Coronary artery (tissue), 2 donors: ENCODE measurements at regions not wholly inside any gene's neighbourhood (a gene's known extent, or its start where the extent isn't known, plus 50 kb on each side); places are given as distances from the start of the nearest gene placed in this dataset.

Experiments
- DNase-seq: peaks from one replicate; pipeline ENCODE4 v3.0.0-alpha.2; 2017; ENCODE audit warnings: low spot score
- H3K27ac ChIP-seq, 2 donors: fragments of 200-600 bp; sonication (generic); one replicate each; pipeline ENCODE4 v1.5.1; 2016 to 2019
- H3K4me3 ChIP-seq: fragments of 200-600 bp; sonication (generic); 2 replicates; pipeline ENCODE4 v1.5.1; 2016; ENCODE audit warnings: mild to moderate bottlenecking, moderate library complexity
- TF ChIP-seq, protein P1 (sequence below): fragments of 200-600 bp; sonication (generic); IDR thresholded peaks from one replicate; pipeline ENCODE4 v1.5.1; 2019; ENCODE audit warnings: antibody characterized with exemption

DNA sequence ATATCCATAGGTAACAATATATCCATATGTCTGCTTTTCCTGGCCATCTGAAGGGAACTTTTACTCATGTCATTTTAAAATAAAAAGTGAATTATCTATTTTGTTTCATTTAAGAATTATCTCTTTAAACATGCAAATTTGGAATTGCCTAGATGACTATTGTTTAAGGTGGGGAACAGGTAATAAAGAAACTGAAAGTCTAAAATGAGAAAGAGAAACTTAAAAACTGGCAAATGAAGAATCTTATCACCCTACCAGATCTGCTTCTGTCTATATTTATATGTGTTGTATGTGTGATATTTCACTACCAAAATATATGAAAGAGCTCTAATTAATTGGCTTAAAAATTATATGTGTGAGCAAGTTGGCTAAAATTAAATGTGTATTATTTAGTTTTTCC lies 243.2 kb upstream of the KCNH7 start:
- Histone ChIP-seq H3K4me3 (no peak overlapping the region), H3K27ac (no peak overlapping the region)
- DNase-seq, result no peak
- TF ChIP-seq, protein P1, sequence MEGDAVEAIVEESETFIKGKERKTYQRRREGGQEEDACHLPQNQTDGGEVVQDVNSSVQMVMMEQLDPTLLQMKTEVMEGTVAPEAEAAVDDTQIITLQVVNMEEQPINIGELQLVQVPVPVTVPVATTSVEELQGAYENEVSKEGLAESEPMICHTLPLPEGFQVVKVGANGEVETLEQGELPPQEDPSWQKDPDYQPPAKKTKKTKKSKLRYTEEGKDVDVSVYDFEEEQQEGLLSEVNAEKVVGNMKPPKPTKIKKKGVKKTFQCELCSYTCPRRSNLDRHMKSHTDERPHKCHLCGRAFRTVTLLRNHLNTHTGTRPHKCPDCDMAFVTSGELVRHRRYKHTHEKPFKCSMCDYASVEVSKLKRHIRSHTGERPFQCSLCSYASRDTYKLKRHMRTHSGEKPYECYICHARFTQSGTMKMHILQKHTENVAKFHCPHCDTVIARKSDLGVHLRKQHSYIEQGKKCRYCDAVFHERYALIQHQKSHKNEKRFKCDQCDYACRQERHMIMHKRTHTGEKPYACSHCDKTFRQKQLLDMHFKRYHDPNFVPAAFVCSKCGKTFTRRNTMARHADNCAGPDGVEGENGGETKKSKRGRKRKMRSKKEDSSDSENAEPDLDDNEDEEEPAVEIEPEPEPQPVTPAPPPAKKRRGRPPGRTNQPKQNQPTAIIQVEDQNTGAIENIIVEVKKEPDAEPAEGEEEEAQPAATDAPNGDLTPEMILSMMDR, result no peak

DNA sequence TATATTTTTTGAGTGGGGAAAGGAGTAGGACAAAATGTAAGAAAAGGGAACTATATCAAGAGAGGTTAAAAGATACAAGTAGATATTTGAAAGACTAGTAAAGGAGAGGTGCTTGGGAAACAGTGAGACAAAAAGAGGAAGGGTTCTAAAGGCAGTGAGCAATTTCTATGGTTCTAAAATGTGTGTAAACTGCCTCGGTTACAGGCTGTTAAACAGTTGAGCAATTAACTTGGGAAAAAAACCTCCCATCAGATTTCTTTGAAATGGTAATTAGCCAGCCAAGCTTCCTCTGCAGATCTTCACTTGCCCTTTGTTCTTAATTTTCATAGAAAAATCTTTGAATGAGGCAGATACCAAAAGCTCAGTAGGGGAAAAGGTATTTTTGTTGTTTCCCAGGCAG lies 238.7 kb upstream of the KCNH7 start:
- DNase-seq, result no peak
- Histone ChIP-seq H3K27ac (no peak overlapping the region), H3K4me3 (no peak overlapping the region)
- TF ChIP-seq, protein P1, result no peak

DNA sequence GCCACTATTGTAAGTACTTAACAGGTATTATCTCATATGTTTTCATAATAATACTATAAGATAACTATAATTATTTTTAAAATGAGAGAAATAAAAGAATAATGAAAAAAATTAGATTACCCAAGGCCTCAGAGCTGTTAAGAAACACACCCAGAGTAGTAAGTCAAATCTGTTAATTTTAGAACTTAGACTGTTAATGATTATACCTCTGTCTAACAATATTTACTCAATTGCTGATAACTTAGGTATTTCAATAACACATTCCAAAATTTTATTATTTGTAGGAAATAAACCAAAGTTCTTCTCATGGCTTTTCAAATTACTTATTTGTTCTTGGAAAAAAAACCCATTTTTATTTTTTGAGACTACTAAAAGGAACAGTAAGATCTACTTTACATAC lies 227.5 kb upstream of the KCNH7 start:
- TF ChIP-seq, protein P1, result no peak
- no peak overlapping the region for H3K27ac ChIP-seq
- H3K4me3 ChIP-seq, result no peak overlapping the region
- DNase-seq, result no peak

DNA sequence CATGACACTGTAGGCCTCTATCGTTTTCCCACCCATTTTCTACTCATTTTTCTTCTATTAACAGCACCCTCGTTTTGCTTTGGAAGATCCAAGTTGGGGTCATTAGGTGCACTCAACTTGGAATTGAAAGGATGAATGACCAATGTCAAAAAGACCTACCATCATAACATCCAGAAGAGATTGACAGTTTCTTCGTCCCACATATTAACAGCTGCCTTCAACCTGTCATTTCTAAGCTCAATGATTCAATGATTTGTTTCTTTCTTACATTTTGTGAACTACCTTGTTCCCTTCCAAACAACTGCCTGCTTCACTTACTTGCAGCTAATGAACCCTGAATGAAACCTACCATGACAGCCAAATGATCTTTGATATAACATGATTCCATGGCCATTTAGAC lies 224.0 kb upstream of the KCNH7 start:
- no peak overlapping the region for H3K27ac ChIP-seq
- no peak overlapping the region for H3K4me3 ChIP-seq
- no peak for DNase-seq
- TF ChIP-seq, protein P1, result no peak

DNA sequence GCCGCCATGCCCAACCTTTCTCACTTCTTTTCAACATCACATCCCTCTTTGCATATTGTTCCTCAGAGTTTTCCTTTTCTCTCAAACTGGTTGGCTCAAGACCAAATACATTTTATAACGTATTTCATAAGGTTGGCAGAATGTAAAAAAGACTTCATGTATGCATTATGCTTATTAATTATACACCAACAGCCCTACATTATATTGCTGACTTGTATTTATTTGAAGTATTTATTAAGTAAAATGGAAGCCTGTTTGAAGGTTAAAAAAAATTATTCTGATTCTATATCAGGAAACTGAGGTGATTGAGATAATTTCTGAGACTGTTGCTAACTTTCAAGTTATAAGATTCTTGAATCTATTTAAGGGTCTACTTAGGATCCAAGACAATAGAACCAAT lies 208.0 kb upstream of the KCNH7 start:
- TF ChIP-seq, protein P1, result no peak
- no peak overlapping the region for H3K27ac ChIP-seq
- no peak overlapping the region for H3K4me3 ChIP-seq
- no peak for DNase-seq

DNA sequence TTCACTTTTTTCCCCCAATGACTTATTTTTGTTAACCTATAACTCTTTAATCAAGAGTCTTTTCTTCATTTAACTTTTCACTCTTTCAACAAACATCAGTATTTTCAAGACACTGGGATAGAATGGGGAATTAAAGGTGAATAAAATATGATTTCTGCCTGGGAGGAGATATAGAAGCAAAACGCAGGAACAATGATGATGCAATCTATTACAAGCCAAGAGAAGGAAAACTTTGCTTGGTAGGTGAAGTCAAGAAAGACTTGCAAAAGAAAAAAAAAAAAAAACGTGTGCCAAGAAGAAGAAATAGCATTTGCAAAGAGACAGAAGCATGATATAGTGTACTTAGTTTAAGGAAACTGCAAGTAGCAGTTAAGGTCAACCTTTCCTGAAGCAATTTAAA lies 207.3 kb upstream of the KCNH7 start:
- H3K4me3 ChIP-seq, result no peak overlapping the region
- TF ChIP-seq, protein P1, result no peak
- DNase-seq, result no peak
- no peak overlapping the region for H3K27ac ChIP-seq

DNA sequence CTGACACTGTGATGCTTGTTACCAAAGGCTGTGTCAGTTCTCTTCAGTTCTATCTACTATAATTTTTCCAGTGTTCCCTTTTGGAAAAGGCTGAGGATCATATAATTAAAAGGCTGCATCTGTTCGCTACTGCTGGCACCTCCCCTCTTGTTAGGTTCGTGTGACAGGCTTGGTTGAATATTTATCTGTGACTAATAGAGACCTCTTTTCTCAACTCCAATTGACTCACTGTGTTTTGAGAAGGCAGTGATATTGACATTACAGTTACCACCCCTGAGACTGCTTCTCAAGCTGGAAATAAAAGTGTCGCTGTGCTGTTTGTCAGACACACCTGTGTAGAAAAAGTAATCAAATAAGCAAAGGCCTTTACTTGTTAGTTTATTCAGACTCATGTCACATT lies 205.5 kb upstream of the KCNH7 start:
- TF ChIP-seq, protein P1, result no peak
- H3K4me3 ChIP-seq, result no peak overlapping the region
- H3K27ac ChIP-seq, result no peak overlapping the region
- no peak for DNase-seq
